Esophagus squamous epithelium (tissue), 5 donors: ENCODE measurements at regions not wholly inside any gene's neighbourhood (a gene's known extent, or its start where the extent isn't known, plus 50 kb on each side); places are given as distances from the start of the nearest gene placed in this dataset.

Source experiments
- DNase-seq: peaks from one replicate; lab custom pipeline; 2025; lab: John Stamatoyannopoulos, UW
- H3K27ac ChIP-seq, 4 donors: fragments of 200-600 bp; sonication (generic); one replicate each; pipeline ENCODE4 v1.5.1; 2016 to 2019; ENCODE audit warnings: mild to moderate bottlenecking in 1 of 4
- H3K27me3 ChIP-seq, 4 donors: fragments of 200-600 bp; sonication (generic); 1 replicate in 3 of 4; 2 replicates in 1 of 4; pipeline versions ENCODE4 v1.5.1 to v1.6.0; 2017 to 2021; ENCODE audit warnings: antibody characterized with exemption in 1 of 4
- H3K36me3 ChIP-seq, 3 donors: fragments of 200-600 bp; sonication (generic); one replicate each; pipeline ENCODE4 v1.5.1; 2016 to 2019
- H3K4me1 ChIP-seq, 3 donors: fragments of 200-600 bp; sonication (generic); one replicate each; pipeline ENCODE4 v1.5.1; 2017 to 2019
- H3K4me3 ChIP-seq, 4 donors: fragments of 200-600 bp; sonication (generic); 1 replicate in 3 of 4; 2 replicates in 1 of 4; pipeline ENCODE4 v1.5.1; 2016 to 2019; ENCODE audit warnings: mild to moderate bottlenecking in 2 of 4, moderate library complexity in 1 of 4
- H3K9me3 ChIP-seq, 3 donors: fragments of 200-600 bp; sonication (generic); one replicate each; pipeline ENCODE4 v1.5.1; 2016 to 2019
- CTCF ChIP-seq, 6 experiments: fragments of 450-650 bp in 4 of 6; fragments of 200-600 bp in 2 of 6; sonication (generic) in 2 of 6; IDR thresholded peaks; one replicate each; pipeline ENCODE4 v1.5.1; 2016 to 2019; ENCODE audit warnings: antibody characterized with exemption in 6 of 6, mild to moderate bottlenecking in 4 of 6, moderate library complexity in 4 of 6
- POLR2A ChIP-seq, 4 donors: fragments of 450-650 bp; IDR thresholded peaks; one replicate each; pipeline ENCODE4 v1.6.1; 2017; ENCODE audit warnings: antibody characterized with exemption in 4 of 4, mild to moderate bottlenecking in 4 of 4, moderate library complexity in 3 of 4
- WGBS, 2 donors: methylation state at CpG; one replicate each; pipeline ENCODE4 v1.1.5; 2018; 5-methylcytosine and 5-hydroxymethylcytosine counted together
- intact Hi-C: fragments of 100-400 bp; cut with DNase I; formaldehyde crosslinking; loops from one replicate; pipeline ENCODE4 v1.15.0; 2022
- donor health status: DM: yes; HTN: yes; CAD: no.

- Histone ChIP-seq H3K9me3 (no peaks in the 10 kb centered on the region), H3K4me3 (no peak overlapping the region), H3K27me3 (no peaks in the 10 kb centered on the region), H3K4me1 (no peaks in the 10 kb centered on the region), H3K36me3 (no peaks in the 10 kb centered on the region), H3K27ac (no peak overlapping the region)
- intact Hi-C loops = no loop called here
- 72% methylated on average over 2 of the region's 2 CpGs for WGBS, 2 donors
- TF ChIP-seq POLR2A (IDR thresholded peaks at IDR 0.05) (no peak), CTCF (IDR thresholded peaks at IDR 0.05) (no peak)
- DNase-seq = no peak
Observed at GRCh38 chr6:85168146-85168545, 281.7 kb upstream of the NT5E start.

GRCh38 chr6:85166114-85166741, 283.7 kb upstream of the NT5E start:
- Histone ChIP-seq H3K9me3 (no peaks in the 10 kb centered on the region), H3K4me1 (no peaks in the 10 kb centered on the region), H3K4me3 (no peak overlapping the region), H3K27me3 (no peaks in the 10 kb centered on the region), H3K27ac (no peak overlapping the region), H3K36me3 (no peaks in the 10 kb centered on the region)
- intact Hi-C loops = no loop called here
- no peak for DNase-seq
- TF ChIP-seq CTCF (IDR thresholded peaks at IDR 0.05) (no peak), POLR2A (IDR thresholded peaks at IDR 0.05) (no peak)
- 88 to 93% methylated on average over 3 of the region's 3 CpGs for WGBS, 2 donors

GRCh38 chr6:85163156-85164080, 286.5 kb upstream of the NT5E start:
- Histone ChIP-seq H3K27ac (no peak overlapping the region), H3K27me3 (no peaks in the 10 kb centered on the region), H3K4me1 (no peaks in the 10 kb centered on the region), H3K9me3 (no peaks in the 10 kb centered on the region), H3K4me3 (no peak overlapping the region), H3K36me3 (no peaks in the 10 kb centered on the region)
- TF ChIP-seq CTCF (IDR thresholded peaks at IDR 0.05) (no peak), POLR2A (IDR thresholded peaks at IDR 0.05) (no peak)
- 66 to 67% methylated on average over 7 of the region's 7 CpGs for WGBS, 2 donors
- intact Hi-C loops = no loop called here
- no peak for DNase-seq

GRCh38 chr6:85157311-85157710, 292.6 kb upstream of the NT5E start:
- Histone ChIP-seq H3K9me3 (no peaks in the 10 kb centered on the region), H3K4me1 (no peaks in the 10 kb centered on the region), H3K27me3 (no peaks in the 10 kb centered on the region), H3K36me3 (no peaks in the 10 kb centered on the region), H3K27ac (no peak overlapping the region), H3K4me3 (no peak overlapping the region)
- no peak for DNase-seq
- intact Hi-C loops = no loop called here
- WGBS, 2 donors = 36 to 64% methylated on average over 2 of the region's 2 CpGs
- no peak for TF ChIP-seq POLR2A (IDR thresholded peaks at IDR 0.05)
- TF ChIP-seq CTCF (IDR thresholded peaks at IDR 0.05) = no peak

- 32 to 35% methylated on average over 2 of the region's 2 CpGs for WGBS, 2 donors
- intact Hi-C loops = no loop called here
- no peak overlapping the region for H3K27ac ChIP-seq
- H3K4me1 ChIP-seq = no peaks in the 10 kb centered on the region
- TF ChIP-seq POLR2A (IDR thresholded peaks at IDR 0.05) = no peak
- TF ChIP-seq CTCF (IDR thresholded peaks at IDR 0.05) = no peak
- H3K9me3 ChIP-seq = no peaks in the 10 kb centered on the region
- no peak for DNase-seq
- H3K4me3 ChIP-seq = no peak overlapping the region
- no peaks in the 10 kb centered on the region for H3K27me3 ChIP-seq
- H3K36me3 ChIP-seq = no peaks in the 10 kb centered on the region
Observed at GRCh38 chr6:85143676-85144075, 306.2 kb upstream of the NT5E start.
